ENCODE measurements at regions not wholly inside any gene's neighbourhood (a gene's known extent, or its start where the extent isn't known, plus 50 kb on each side); places are given as distances from the start of the nearest gene placed in this dataset.

- H2AFZ ChIP-seq = no peak overlapping the region
- no peak overlapping the region for H3K27ac Mint-ChIP-seq
- H3K4me1 ChIP-seq (ENCODE audit: insufficient read depth) = peaks cover 14% of the 10 kb centered on the region
- H3K4me3 Mint-ChIP-seq = no peak overlapping the region
- H3K27ac ChIP-seq (ENCODE audit: low read depth) = no peak overlapping the region
- peaks cover 17% of the 10 kb centered on the region for H3K4me1 Mint-ChIP-seq
- H3K27me3 ChIP-seq (ENCODE audit: insufficient read depth) = no peaks in the 10 kb centered on the region
- no peaks in the 10 kb centered on the region; the same call in 1 of the 3 replicates for H3K9me3 Mint-ChIP-seq
- no peak overlapping the region for H3K4me3 ChIP-seq
- H3K27me3 Mint-ChIP-seq (ENCODE audit: insufficient read depth, low read depth, poor library complexity) = peaks cover 4% of the 10 kb centered on the region
- H3F3A ChIP-seq (replicated peaks; ENCODE audit: low read depth) = no peaks in the 10 kb centered on the region
- peaks cover 11% of the 10 kb centered on the region for H3K9me2 ChIP-seq (ENCODE audit: insufficient read depth)
- no peak overlapping the region for H3K4me2 ChIP-seq
- DNase-seq (ENCODE audit: low spot score) = no peak
- H3K79me2 ChIP-seq (replicated peaks; ENCODE audit: insufficient read depth) = no peaks in the 10 kb centered on the region
- no peaks in the 10 kb centered on the region for H4K20me1 ChIP-seq (replicated peaks; ENCODE audit: insufficient read depth)
- H3K36me3 Mint-ChIP-seq (ENCODE audit: low read depth) = no peaks in the 10 kb centered on the region
- no peaks in the 10 kb centered on the region for H3K36me3 ChIP-seq (ENCODE audit: insufficient read depth)
- no peak for ATAC-seq
- TF ChIP-seq NANOG (IDR thresholded peaks at IDR 0.05; ENCODE audit: borderline replicate concordance) (no peak), CTCF (conservative IDR thresholded peaks at IDR 0.05; ENCODE audit: low read depth in 2 of 2) (no peak), EZH2phosphoT487 (IDR thresholded peaks at IDR 0.05; ENCODE audit: unreplicated experiment) (no peak), ETS1 (IDR thresholded peaks at IDR 0.05) (no peak), EZH2 (IDR thresholded peaks at IDR 0.05; ENCODE audit: low read depth, unreplicated experiment) (no peak), JUNB (IDR thresholded peaks at IDR 0.05; ENCODE audit: unreplicated experiment) (no peak), ZNF462 (CRISPR knock-in tag; IDR thresholded peaks at IDR 0.05) (no peak), ZNF114 (CRISPR knock-in tag; IDR thresholded peaks at IDR 0.05) (no peak), POLR2AphosphoS5 (IDR thresholded peaks at IDR 0.05; ENCODE audit: low read depth) (no peak), ZNF331 (CRISPR knock-in tag; IDR thresholded peaks at IDR 0.05; ENCODE audit: low read depth) (no peak), REST (IDR thresholded peaks at IDR 0.05; ENCODE audit: unreplicated experiment) (no peak), STAT1 (IDR thresholded peaks at IDR 0.05; ENCODE audit: unreplicated experiment) (no peak), CREB1 (CRISPR knock-in tag; IDR thresholded peaks at IDR 0.05; ENCODE audit: low read depth) (no peak)
Measured at GRCh38 chr11:15308840-15309239, 194.1 kb downstream of the INSC start.
